GM19035 (cell line): ENCODE measurements at regions not wholly inside any gene's neighbourhood (a gene's known extent, or its start where the extent isn't known, plus 50 kb on each side); places are given as distances from the start of the nearest gene placed in this dataset.
"Not testable (repeated sequence)": the region's sequence is repeated elsewhere in the genome, so short reads cannot be mapped to it uniquely, and the experiment has no call there.

Experiments used
- ATAC-seq: cut with Tn5 transposase; IDR thresholded peaks from one replicate; pipeline ENCODE4 v1.9.1; 2021; ENCODE audit not compliant: unreplicated experiment

GRCh38 chr9:62655705-62656104 lies 1465.9 kb downstream of the SPATA31A7 start:
- ATAC-seq, result not testable (repeated sequence)

GRCh38 chr9:62662733-62663507 lies 1473.1 kb downstream of the SPATA31A7 start:
- ATAC-seq, result not testable (repeated sequence)

DNA sequence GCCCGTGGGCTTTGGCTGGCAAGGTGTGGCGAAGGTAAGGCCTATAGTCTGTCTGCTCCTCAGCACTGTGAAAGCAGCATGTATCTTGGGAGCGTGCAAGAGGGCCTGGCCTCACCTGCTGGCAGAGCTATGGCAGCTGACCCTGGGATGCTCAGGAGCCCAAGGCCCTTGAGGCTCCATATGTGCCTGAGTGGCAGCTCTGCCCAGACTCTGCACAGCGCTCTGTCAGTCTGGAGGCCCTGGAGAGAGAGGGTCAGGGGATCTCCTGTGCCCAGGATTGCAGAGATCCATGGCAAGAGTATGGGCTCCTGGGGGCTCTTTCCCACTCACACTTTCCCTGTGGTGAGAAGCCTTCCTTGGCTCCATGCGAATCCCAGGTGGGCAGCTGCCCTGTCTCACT lies 1473.7 kb downstream of the SPATA31A7 start:
- not testable (repeated sequence) for ATAC-seq

- not testable (repeated sequence) for ATAC-seq
Observed at GRCh38 chr9:62667137-62667824, 1477.4 kb downstream of the SPATA31A7 start.

- not testable (repeated sequence) for ATAC-seq
Observed at GRCh38 chr9:62677016-62677415, 1487.2 kb downstream of the SPATA31A7 start.

- peak; percentile 63 for ATAC-seq
Observed at GRCh38 chr9:62678336-62678735, 1488.5 kb downstream of the SPATA31A7 start.

DNA sequence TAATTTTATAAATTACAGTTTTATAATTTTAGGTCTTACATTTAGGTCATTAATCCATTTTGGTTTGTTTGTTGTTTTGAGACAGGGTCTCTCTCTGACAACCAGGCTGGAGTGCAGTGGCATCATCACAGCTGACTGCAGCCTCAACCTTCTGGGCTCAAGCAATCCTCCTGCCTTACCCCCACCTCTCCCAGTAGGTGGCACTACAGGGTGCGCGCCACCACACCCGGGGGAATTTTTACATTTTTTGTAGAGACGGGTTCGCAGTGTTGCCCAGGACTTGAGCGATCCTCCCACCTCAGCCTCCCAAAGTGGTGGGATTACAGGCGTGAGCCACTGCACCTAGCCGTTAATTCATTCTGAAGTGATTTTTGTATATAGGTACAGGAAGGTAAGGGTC lies 1489.2 kb downstream of the SPATA31A7 start:
- ATAC-seq, result not testable (repeated sequence)

DNA sequence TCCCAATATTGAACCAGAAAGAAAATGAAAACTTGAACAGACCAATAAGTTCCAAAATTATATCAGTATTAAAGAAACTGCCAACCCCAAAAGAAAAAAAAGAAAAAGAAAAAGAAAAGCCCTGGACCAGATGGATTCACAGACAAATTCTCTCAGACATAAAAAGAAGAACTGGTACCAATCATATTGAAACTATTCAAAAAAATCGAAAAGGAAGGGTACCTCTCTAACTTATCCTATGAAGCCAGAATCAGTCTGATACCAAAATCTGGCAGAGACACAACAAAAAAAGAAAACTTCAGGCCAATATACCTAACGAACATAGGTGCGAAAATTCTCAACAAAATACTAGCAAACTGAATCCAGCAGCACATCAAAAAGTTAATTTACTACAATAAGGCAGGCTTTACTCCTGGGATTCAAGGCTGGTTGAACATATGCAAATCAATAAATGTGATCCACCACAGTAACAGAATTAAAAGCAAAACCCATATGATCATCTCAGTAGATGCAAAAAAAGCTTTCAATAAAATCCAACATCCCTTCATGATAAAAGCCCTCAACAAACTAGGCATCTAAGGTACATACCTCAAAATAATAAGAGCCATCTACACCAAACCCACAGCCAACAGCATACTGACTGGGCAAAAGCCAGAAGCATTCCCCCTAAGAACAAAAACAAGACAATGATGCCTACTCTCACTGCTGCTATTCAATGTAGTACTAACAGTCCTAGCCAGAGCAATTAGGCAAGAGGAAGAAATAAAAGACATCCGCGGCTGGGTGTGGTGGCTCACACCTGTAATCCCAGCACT lies 1495.2 kb downstream of the SPATA31A7 start:
- peak; percentile 71 for ATAC-seq

DNA sequence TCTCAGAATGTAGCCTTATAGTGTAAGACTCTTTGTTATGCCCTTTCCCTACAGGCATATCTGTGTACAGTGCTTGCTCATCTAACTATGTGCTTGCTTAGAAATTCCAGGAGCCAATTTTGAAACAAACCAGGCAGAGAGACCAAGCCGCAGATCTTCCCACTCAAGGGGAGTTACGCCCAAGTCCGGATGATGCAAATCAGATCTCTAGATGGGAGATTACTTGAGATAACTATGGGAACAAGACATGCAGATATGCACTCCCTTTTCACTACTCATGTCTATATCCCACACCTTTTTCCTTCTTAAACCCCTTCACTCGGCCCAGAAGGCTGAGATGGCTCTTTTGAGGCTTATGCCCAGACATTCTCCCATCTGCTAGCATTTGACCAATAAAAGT lies 1496.5 kb downstream of the SPATA31A7 start:
- ATAC-seq, result not testable (repeated sequence)

DNA sequence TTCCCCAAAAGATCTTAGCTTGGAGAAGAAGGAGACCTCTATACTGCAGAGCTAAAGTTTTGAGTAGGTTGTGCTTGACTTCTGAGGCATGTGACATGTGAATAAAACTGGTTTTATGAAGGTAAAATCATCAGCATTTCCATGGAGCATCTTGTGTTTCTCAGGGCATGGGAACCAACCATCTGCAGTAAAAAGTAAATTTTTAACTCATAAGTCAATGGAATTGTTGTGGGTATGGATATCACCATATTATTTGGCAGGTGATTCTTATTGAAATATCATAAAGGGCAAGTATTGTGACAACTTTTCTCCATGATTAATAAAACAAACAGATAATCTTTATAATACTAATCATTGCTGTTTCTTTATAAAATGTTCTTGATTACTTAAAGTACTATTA lies 1503.2 kb downstream of the SPATA31A7 start:
- not testable (repeated sequence) for ATAC-seq

GRCh38 chr9:62711317-62711716 lies 1521.5 kb downstream of the SPATA31A7 start:
- ATAC-seq, result not testable (repeated sequence)

DNA sequence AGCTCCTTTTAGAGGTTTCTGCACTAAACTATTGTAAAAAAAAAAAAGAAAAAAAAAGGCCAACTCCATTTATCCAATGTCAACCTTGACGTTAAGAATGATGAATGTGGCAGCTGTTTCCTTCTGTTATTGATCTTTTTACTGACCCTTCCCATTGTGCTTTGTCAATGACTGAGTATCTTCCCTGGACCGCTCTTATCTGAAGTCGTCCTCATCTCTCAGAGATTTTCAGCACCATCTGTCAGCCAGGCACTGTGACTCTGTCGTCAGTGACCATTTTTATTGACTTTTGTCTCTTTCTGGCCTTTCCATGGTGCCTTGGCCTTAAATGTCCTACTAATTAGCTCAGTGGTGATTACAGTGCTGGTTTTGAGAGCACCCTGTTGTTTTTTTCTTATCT lies 1535.7 kb downstream of the SPATA31A7 start:
- ATAC-seq, result not testable (repeated sequence)

- peak; percentile 97 for ATAC-seq
Observed at GRCh38 chr9:62730229-62731000, 1540.6 kb downstream of the SPATA31A7 start.

DNA sequence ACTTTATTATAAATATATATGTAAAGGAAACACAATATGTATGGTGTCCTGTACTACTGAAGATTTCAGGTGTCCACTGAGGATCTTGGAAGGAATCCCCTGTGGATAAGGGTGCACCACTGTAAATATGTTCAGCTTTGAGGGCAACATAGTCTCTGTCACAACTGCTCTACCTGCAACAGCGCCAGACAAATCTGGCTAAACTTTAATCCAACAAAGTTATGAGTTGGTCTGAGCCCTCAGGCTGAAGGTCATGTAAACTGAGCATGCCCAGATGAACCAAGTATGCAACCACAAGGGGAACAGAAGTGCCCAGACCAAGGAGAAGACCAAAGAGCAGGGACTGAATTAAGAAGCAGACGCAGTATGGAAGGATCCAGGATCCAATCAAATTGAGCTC lies 1541.2 kb downstream of the SPATA31A7 start:
- ATAC-seq, result not testable (repeated sequence)

DNA sequence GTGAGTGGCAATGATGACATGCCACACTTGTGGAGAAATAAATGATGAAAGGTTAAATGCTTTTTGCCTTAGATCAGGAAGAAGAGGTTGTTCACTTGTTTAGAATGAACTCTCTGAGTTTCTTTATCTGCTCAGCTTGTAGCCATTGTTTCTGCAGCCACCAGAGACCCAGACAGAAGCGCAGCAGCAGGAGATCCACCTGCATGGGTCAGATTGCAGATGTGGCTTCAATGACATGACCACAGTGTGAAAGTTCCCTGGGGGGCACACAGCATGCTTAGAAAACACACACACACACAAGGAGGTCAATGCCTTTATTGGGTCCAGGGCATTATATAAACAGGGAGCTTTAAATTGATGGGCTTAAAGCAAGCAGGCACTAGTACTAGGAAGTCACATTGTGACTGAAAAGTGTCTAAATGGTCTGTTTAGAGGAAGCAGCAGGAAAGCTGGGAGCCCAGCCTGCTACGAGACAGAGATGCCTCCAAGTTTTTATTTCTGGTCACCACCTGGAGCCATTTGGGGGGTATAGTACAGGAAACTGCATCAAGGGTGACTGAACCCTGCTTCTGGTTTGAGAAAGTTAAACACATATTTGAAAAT lies 1547.3 kb downstream of the SPATA31A7 start:
- not testable (repeated sequence) for ATAC-seq

- ATAC-seq, result not testable (repeated sequence)
Observed at GRCh38 chr9:62737915-62738314, 1548.1 kb downstream of the SPATA31A7 start.

GRCh38 chr9:62745774-62746529 lies 1556.1 kb downstream of the SPATA31A7 start:
- ATAC-seq, result not testable (repeated sequence)
